HEK293 (cell line): ENCODE measurements at regions not wholly inside any gene's neighbourhood (a gene's known extent, or its start where the extent isn't known, plus 50 kb on each side); places are given as distances from the start of the nearest gene placed in this dataset.

Source experiments
- ZNF248 ChIP-seq: fragments of 450-650 bp; formaldehyde crosslinking; IDR thresholded peaks from 2 replicates; pipeline ENCODE4 v1.5.1; 2017; ENCODE audit warnings: missing biosample characterization, missing genetic modification characterization
- ZSCAN4 ChIP-seq: fragments of 450-650 bp; formaldehyde crosslinking; IDR thresholded peaks from 2 replicates; pipeline ENCODE4 v1.5.1; 2017; ENCODE audit warnings: missing biosample characterization, missing genetic modification characterization

GRCh38 chr1:65703853-65704252, 88.8 kb upstream of the PDE4B start:
- TF ChIP-seq ZSCAN4 = no peak
- TF ChIP-seq ZNF248 (tag by site-specific recombination) = no peak
